ENCODE measurements at regions not wholly inside any gene's neighbourhood (a gene's known extent, or its start where the extent isn't known, plus 50 kb on each side); places are given as distances from the start of the nearest gene placed in this dataset.

DNA sequence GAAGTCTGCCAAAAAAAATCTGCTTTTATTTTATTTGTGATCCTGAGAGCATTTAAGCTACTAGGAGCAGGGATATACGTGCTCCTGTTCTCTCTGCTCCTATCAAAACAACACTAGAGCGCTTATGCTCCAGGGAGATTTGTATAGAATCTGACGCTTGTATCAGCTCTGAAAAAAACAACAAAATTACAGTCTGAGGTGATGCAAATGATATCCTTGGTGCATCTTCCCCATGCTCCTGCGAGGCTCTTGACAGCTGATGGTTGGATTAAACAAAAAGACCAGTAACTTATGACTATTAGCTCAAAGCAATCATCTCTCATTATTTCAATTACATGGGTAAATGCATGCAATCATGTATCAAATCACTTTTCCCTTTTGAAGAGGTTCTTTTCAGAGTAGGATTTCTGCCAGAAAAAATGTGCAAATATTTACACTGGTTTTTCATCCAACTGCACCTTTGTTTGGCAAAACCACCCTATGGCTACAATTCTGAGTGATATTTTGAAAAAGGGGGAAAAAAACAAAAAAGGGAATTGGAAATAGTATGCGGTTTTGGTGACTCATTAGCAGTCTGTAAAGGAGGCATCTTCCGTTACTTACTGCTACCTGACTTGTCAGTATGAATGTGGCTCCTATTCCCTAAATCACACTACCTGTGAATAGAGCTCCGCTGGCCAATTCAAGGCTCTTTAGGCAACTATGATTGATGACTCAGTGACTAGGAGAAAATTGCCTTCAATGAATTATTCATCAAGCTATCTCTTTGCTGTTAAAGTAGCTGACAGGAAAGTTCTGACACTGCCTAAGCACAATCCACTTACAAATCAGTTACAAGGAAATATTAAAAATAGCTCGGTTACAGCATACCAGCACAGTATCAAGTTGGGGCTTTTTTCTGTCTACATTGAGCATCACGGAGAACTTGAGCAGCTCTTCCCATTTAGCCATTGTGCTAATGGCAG is 450.0 kb downstream of the FOXG1 start:
- Histone ChIP-seq H3K9ac (ENCODE audit: low read depth in 1 of 2, low read length in 2 of 2) (no peak overlapping the region), H3K4me3 (ENCODE audit: low read depth in 1 of 2, low read length in 2 of 2) (no peak overlapping the region), H3K9me3 (ENCODE audit: control insufficient read depth in 1 of 2, low read length in 2 of 2) (no peaks in the 10 kb centered on the region), H3K27ac (ENCODE audit: low read depth, low read length) (no peak overlapping the region), H3K36me3 (ENCODE audit: control insufficient read depth in 1 of 2, insufficient read depth in 2 of 2, low read length in 2 of 2) (no peaks in the 10 kb centered on the region), H3K4me1 (ENCODE audit: control insufficient read depth in 1 of 2, insufficient read depth in 2 of 2, low read length in 2 of 2) (no peaks in the 10 kb centered on the region), H3K27me3 (ENCODE audit: control insufficient read depth in 1 of 2, insufficient read depth in 2 of 2, low read length in 2 of 2) (no peaks in the 10 kb centered on the region)

DNA sequence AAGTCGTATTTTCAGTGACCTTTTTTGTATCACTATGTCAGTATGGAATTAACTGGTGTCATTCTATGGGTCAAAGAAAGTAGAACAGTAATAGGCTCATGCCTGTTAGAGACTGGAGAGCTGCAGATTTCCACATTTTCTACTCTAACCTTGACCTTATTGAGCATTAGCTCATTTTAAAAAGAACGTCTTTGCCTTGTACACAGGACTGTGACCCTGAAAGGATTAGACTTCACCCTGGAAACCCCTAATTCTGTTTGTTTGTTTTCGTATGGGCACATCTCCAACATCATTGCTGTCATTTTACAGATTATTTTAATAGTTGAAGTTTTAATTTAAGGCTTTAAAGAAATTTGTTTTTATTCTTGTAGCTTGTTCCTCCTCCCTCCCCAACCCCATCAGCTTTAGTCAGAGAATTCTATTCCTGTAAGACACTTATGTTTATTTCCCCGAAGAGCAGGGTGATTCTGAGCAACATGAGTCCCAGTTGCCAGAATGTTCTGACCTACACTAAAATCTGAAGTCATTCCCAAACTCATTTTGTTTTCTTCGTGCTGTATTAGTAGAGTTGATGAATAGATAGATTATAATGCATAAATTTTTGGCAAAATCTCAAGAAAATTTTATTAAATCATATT is 451.3 kb downstream of the FOXG1 start:
- Histone ChIP-seq H3K9me3 (ENCODE audit: control insufficient read depth in 1 of 2, low read length in 2 of 2) (no peaks in the 10 kb centered on the region), H3K9ac (ENCODE audit: low read depth in 1 of 2, low read length in 2 of 2) (no peak overlapping the region), H3K4me1 (ENCODE audit: control insufficient read depth in 1 of 2, insufficient read depth in 2 of 2, low read length in 2 of 2) (no peaks in the 10 kb centered on the region), H3K4me3 (ENCODE audit: low read depth in 1 of 2, low read length in 2 of 2) (no peak overlapping the region), H3K27me3 (ENCODE audit: control insufficient read depth in 1 of 2, insufficient read depth in 2 of 2, low read length in 2 of 2) (no peaks in the 10 kb centered on the region), H3K27ac (ENCODE audit: low read depth, low read length) (no peak overlapping the region), H3K36me3 (ENCODE audit: control insufficient read depth in 1 of 2, insufficient read depth in 2 of 2, low read length in 2 of 2) (no peaks in the 10 kb centered on the region)

DNA sequence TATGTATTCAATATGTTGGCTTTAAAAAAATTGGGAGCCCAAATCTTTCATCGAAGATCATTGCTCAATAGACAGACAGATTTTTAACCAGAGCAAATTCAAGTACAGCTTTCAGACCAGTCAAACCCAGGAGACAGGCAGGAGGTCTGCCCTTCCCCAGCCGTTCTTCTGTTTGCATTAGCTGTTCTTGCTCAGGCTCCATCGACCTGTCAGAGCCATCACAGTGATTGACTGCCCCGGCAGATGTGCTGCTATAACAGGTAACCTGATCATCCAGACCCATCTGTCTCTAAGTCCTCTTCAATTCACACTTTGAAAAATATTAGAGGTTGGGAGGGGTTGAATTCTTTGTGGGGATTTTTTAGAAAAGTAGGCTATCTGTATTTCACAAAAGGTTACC is 453.5 kb downstream of the FOXG1 start:
- Histone ChIP-seq H3K9ac (ENCODE audit: low read depth in 1 of 2, low read length in 2 of 2) (no peak overlapping the region), H3K27me3 (ENCODE audit: control insufficient read depth in 1 of 2, insufficient read depth in 2 of 2, low read length in 2 of 2) (no peaks in the 10 kb centered on the region), H3K27ac (ENCODE audit: low read depth, low read length) (no peak overlapping the region), H3K9me3 (ENCODE audit: control insufficient read depth in 1 of 2, low read length in 2 of 2) (no peaks in the 10 kb centered on the region), H3K4me3 (ENCODE audit: low read depth in 1 of 2, low read length in 2 of 2) (no peak overlapping the region), H3K36me3 (ENCODE audit: control insufficient read depth in 1 of 2, insufficient read depth in 2 of 2, low read length in 2 of 2) (no peaks in the 10 kb centered on the region), H3K4me1 (ENCODE audit: control insufficient read depth in 1 of 2, insufficient read depth in 2 of 2, low read length in 2 of 2) (no peaks in the 10 kb centered on the region)

DNA sequence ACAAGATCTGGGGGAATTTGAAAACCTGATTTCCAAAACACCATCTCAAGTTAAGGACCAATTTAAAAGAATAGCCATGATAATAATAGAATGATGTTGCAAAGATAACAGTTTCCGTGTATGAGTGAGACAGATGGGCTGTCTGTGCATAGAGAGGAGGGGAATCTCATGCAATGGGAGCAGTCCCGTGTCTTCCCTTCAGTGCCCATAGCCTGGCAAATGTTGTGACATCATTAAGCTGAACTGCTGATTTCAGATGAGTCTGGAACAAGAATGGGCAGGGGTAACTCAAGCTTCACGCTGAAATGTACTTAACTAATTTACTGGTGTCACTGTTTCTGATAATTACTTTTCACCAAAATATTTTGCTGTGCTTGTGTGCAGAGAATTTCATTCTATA is 454.0 kb downstream of the FOXG1 start:
- Histone ChIP-seq H3K4me3 (ENCODE audit: low read depth in 1 of 2, low read length in 2 of 2) (no peak overlapping the region), H3K27ac (ENCODE audit: low read depth, low read length) (no peak overlapping the region), H3K4me1 (ENCODE audit: control insufficient read depth in 1 of 2, insufficient read depth in 2 of 2, low read length in 2 of 2) (no peaks in the 10 kb centered on the region), H3K9me3 (ENCODE audit: control insufficient read depth in 1 of 2, low read length in 2 of 2) (no peaks in the 10 kb centered on the region), H3K9ac (ENCODE audit: low read depth in 1 of 2, low read length in 2 of 2) (no peak overlapping the region), H3K27me3 (ENCODE audit: control insufficient read depth in 1 of 2, insufficient read depth in 2 of 2, low read length in 2 of 2) (no peaks in the 10 kb centered on the region), H3K36me3 (ENCODE audit: control insufficient read depth in 1 of 2, insufficient read depth in 2 of 2, low read length in 2 of 2) (no peaks in the 10 kb centered on the region)

DNA sequence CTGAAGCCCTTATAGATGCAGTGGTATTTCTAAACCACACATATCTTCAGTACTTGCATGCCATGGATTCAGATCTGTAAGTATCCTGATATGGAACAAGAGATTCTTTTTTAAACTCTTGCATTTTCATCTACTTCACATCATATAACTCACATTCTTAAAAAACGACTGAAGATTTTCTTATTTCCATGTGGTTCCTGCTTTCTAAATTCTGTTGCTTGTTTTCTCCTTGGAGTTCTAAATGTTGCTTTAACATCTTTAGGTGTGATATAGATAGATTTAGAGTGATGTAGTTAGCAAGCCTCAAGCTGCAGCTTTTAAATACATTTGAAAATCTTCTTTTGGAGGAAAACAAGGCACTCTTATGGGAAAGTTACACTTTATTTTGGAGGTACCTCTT is 455.4 kb downstream of the FOXG1 start:
- no peaks in the 10 kb centered on the region for H3K9me3 ChIP-seq (ENCODE audit: control insufficient read depth in 1 of 2, low read length in 2 of 2)
- no peak overlapping the region for H3K9ac ChIP-seq (ENCODE audit: low read depth in 1 of 2, low read length in 2 of 2)
- no peak overlapping the region for H3K27ac ChIP-seq (ENCODE audit: low read depth, low read length)
- H3K36me3 ChIP-seq (ENCODE audit: control insufficient read depth in 1 of 2, insufficient read depth in 2 of 2, low read length in 2 of 2): no peaks in the 10 kb centered on the region
- no peaks in the 10 kb centered on the region for H3K27me3 ChIP-seq (ENCODE audit: control insufficient read depth in 1 of 2, insufficient read depth in 2 of 2, low read length in 2 of 2)
- H3K4me3 ChIP-seq (ENCODE audit: low read depth in 1 of 2, low read length in 2 of 2): no peak overlapping the region
- H3K4me1 ChIP-seq (ENCODE audit: control insufficient read depth in 1 of 2, insufficient read depth in 2 of 2, low read length in 2 of 2): no peaks in the 10 kb centered on the region

DNA sequence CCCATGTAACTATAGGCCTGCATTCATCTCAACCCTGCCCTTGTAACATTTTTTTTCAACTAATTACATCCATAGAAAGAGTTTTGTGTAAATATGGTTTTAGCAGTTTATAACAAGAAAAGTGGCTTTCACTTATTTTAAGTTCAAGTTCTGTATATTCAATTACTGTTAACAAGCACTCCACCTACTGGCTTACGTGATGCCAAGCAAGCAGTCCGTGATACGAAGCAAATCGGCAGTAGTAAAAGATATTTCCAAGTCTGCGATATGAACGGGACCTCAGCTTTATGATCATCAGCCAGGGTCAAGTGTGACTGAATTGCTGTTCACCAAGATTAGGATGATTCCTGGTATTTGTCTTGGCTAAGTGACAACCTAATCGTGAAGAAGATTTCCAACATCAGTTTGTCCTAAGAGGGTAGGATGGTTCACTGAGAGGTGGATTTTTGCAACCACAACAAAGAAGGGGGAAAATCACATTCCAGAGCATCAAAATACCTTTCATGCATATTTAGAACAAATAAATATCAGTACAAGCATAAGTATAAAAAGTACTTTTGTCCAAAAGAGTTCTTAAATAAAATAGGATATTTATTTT is 456.2 kb downstream of the FOXG1 start:
- H3K27ac ChIP-seq (ENCODE audit: low read depth, low read length): no peak overlapping the region
- H3K36me3 ChIP-seq (ENCODE audit: control insufficient read depth in 1 of 2, insufficient read depth in 2 of 2, low read length in 2 of 2): no peaks in the 10 kb centered on the region
- H3K9ac ChIP-seq (ENCODE audit: low read depth in 1 of 2, low read length in 2 of 2): no peak overlapping the region
- no peaks in the 10 kb centered on the region for H3K27me3 ChIP-seq (ENCODE audit: control insufficient read depth in 1 of 2, insufficient read depth in 2 of 2, low read length in 2 of 2)
- H3K9me3 ChIP-seq (ENCODE audit: control insufficient read depth in 1 of 2, low read length in 2 of 2): no peaks in the 10 kb centered on the region
- H3K4me3 ChIP-seq (ENCODE audit: low read depth in 1 of 2, low read length in 2 of 2): no peak overlapping the region
- H3K4me1 ChIP-seq (ENCODE audit: control insufficient read depth in 1 of 2, insufficient read depth in 2 of 2, low read length in 2 of 2): no peaks in the 10 kb centered on the region

DNA sequence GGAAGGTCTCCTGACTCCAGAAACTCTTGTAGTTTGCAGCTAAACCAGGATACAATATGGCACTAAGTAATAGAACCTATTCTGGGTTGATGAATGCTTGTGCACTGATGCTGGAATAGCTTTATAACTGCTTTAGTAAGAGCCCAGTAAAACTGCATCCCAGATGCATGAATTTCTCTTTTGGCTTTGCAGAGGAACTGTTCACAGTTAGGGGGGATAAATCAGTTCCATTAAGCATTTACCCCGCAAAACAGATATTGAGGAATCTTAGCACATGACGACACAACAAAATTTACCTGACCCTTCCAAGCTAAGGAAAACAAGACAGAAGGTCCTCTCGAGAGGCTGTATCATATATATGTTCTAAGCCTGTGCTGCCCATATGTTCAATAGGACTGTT is 457.4 kb downstream of the FOXG1 start:
- Histone ChIP-seq H3K27ac (ENCODE audit: low read depth, low read length) (no peak overlapping the region), H3K36me3 (ENCODE audit: control insufficient read depth in 1 of 2, insufficient read depth in 2 of 2, low read length in 2 of 2) (no peaks in the 10 kb centered on the region), H3K4me1 (ENCODE audit: control insufficient read depth in 1 of 2, insufficient read depth in 2 of 2, low read length in 2 of 2) (no peaks in the 10 kb centered on the region), H3K9me3 (ENCODE audit: control insufficient read depth in 1 of 2, low read length in 2 of 2) (no peaks in the 10 kb centered on the region), H3K4me3 (ENCODE audit: low read depth in 1 of 2, low read length in 2 of 2) (no peak overlapping the region), H3K27me3 (ENCODE audit: control insufficient read depth in 1 of 2, insufficient read depth in 2 of 2, low read length in 2 of 2) (no peaks in the 10 kb centered on the region), H3K9ac (ENCODE audit: low read depth in 1 of 2, low read length in 2 of 2) (no peak overlapping the region)

DNA sequence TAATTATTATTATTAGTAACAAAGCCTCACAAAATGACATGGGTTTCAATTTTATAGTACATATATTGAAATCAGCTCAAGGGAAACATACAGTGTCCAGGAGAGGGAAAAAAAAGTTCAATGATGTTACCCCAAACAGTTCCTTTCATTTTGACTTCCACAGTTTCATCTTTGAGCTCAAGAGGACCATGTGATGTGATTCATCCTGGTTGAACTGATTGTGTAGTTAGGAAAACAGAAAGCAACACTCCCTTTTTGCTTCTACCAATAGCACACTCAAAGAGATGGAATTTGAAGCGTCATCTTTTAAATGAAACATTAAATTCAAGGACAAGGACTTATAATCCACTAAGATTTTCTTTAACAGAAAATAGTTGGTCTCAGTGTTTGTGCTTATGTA is 461.0 kb downstream of the FOXG1 start:
- Histone ChIP-seq H3K9ac (ENCODE audit: low read depth in 1 of 2, low read length in 2 of 2) (no peak overlapping the region), H3K27ac (ENCODE audit: low read depth, low read length) (no peak overlapping the region), H3K4me1 (ENCODE audit: control insufficient read depth in 1 of 2, insufficient read depth in 2 of 2, low read length in 2 of 2) (no peaks in the 10 kb centered on the region), H3K27me3 (ENCODE audit: control insufficient read depth in 1 of 2, insufficient read depth in 2 of 2, low read length in 2 of 2) (no peaks in the 10 kb centered on the region), H3K4me3 (ENCODE audit: low read depth in 1 of 2, low read length in 2 of 2) (no peak overlapping the region), H3K36me3 (ENCODE audit: control insufficient read depth in 1 of 2, insufficient read depth in 2 of 2, low read length in 2 of 2) (no peaks in the 10 kb centered on the region), H3K9me3 (ENCODE audit: control insufficient read depth in 1 of 2, low read length in 2 of 2) (no peaks in the 10 kb centered on the region)

DNA sequence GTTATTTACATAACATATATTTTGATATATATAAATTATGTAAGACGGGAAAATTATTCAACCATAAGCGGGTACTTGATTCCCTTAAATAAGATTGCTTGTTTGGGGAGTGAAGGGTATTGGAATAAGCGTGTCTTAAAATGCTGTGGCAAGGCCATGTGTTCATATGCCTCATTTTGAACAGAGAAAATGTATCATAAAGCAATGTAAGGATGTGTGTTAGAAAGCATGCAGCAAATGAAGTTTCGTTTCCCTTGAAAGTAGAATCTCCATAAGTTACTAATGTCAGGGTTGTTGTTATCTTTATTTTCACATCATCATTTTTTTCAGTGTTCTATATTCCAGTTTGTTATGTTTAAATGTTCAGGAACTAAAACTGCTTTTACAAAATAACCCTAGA is 465.6 kb downstream of the FOXG1 start:
- Histone ChIP-seq H3K27me3 (ENCODE audit: control insufficient read depth in 1 of 2, insufficient read depth in 2 of 2, low read length in 2 of 2) (no peaks in the 10 kb centered on the region), H3K9me3 (ENCODE audit: control insufficient read depth in 1 of 2, low read length in 2 of 2) (no peaks in the 10 kb centered on the region), H3K9ac (ENCODE audit: low read depth in 1 of 2, low read length in 2 of 2) (no peak overlapping the region), H3K4me1 (ENCODE audit: control insufficient read depth in 1 of 2, insufficient read depth in 2 of 2, low read length in 2 of 2) (no peaks in the 10 kb centered on the region), H3K4me3 (ENCODE audit: low read depth in 1 of 2, low read length in 2 of 2) (no peak overlapping the region), H3K36me3 (ENCODE audit: control insufficient read depth in 1 of 2, insufficient read depth in 2 of 2, low read length in 2 of 2) (no peaks in the 10 kb centered on the region), H3K27ac (ENCODE audit: low read depth, low read length) (no peak overlapping the region)

DNA sequence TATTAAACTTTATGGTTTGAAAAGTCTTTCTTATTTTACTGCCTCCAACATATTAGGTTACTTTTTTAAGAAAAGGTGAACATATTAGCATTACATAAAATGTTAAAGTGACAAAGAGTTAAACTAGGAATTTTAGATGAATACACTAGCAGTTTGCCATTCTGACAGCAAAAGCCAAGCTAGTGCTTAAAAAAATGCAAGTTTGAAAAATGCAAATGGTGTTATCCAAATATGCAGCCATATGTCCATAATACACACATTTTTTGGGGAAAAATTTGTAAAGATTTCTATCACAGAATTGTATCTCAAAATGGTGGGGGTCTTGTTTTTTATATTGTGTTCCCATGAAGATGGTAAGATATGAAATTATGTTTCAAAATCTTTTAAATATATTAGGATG is 466.1 kb downstream of the FOXG1 start:
- no peak overlapping the region for H3K4me3 ChIP-seq (ENCODE audit: low read depth in 1 of 2, low read length in 2 of 2)
- H3K27ac ChIP-seq (ENCODE audit: low read depth, low read length): no peak overlapping the region
- H3K9ac ChIP-seq (ENCODE audit: low read depth in 1 of 2, low read length in 2 of 2): no peak overlapping the region
- H3K36me3 ChIP-seq (ENCODE audit: control insufficient read depth in 1 of 2, insufficient read depth in 2 of 2, low read length in 2 of 2): no peaks in the 10 kb centered on the region
- H3K4me1 ChIP-seq (ENCODE audit: control insufficient read depth in 1 of 2, insufficient read depth in 2 of 2, low read length in 2 of 2): no peaks in the 10 kb centered on the region
- no peaks in the 10 kb centered on the region for H3K9me3 ChIP-seq (ENCODE audit: control insufficient read depth in 1 of 2, low read length in 2 of 2)
- H3K27me3 ChIP-seq (ENCODE audit: control insufficient read depth in 1 of 2, insufficient read depth in 2 of 2, low read length in 2 of 2): no peaks in the 10 kb centered on the region

All from duodenal mucosa (tissue), 2 donors.